Adrenal gland (tissue), 5 donors: ENCODE measurements at regions not wholly inside any gene's neighbourhood (a gene's known extent, or its start where the extent isn't known, plus 50 kb on each side); places are given as distances from the start of the nearest gene placed in this dataset.

Experiments used
- POLR2A ChIP-seq, 2 donors: fragments of 450-650 bp; IDR thresholded peaks; one replicate each; pipeline ENCODE4 v1.6.1; 2017; ENCODE audit warnings: antibody characterized with exemption in 2 of 2, mild to moderate bottlenecking in 2 of 2, moderate library complexity in 1 of 2
- TF ChIP-seq, protein P1 (sequence below), 6 experiments: fragments of 450-650 bp in 4 of 6; fragments of 200-600 bp in 2 of 6; sonication (generic) in 1 of 6; IDR thresholded peaks; 1 replicate in 5 of 6; 2 replicates in 1 of 6; pipeline versions ENCODE4 v1.5.1 to v1.8.0; 2016 to 2021; ENCODE audit warnings: antibody characterized with exemption in 6 of 6, mild to moderate bottlenecking in 2 of 6, moderate library complexity in 1 of 6
- donor health status: DM: no; HTN: no; CAD: no.

- TF ChIP-seq POLR2A (IDR thresholded peaks at IDR 0.05): no peak
- TF ChIP-seq, protein P1, sequence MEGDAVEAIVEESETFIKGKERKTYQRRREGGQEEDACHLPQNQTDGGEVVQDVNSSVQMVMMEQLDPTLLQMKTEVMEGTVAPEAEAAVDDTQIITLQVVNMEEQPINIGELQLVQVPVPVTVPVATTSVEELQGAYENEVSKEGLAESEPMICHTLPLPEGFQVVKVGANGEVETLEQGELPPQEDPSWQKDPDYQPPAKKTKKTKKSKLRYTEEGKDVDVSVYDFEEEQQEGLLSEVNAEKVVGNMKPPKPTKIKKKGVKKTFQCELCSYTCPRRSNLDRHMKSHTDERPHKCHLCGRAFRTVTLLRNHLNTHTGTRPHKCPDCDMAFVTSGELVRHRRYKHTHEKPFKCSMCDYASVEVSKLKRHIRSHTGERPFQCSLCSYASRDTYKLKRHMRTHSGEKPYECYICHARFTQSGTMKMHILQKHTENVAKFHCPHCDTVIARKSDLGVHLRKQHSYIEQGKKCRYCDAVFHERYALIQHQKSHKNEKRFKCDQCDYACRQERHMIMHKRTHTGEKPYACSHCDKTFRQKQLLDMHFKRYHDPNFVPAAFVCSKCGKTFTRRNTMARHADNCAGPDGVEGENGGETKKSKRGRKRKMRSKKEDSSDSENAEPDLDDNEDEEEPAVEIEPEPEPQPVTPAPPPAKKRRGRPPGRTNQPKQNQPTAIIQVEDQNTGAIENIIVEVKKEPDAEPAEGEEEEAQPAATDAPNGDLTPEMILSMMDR (IDR thresholded peaks at IDR 0.05): no peak
Observed at GRCh38 chr18:40032076-40032475, 1923.0 kb upstream of the PIK3C3 start.
